ENCODE measurements at regions not wholly inside any gene's neighbourhood (a gene's known extent, or its start where the extent isn't known, plus 50 kb on each side); places are given as distances from the start of the nearest gene placed in this dataset.

DNA sequence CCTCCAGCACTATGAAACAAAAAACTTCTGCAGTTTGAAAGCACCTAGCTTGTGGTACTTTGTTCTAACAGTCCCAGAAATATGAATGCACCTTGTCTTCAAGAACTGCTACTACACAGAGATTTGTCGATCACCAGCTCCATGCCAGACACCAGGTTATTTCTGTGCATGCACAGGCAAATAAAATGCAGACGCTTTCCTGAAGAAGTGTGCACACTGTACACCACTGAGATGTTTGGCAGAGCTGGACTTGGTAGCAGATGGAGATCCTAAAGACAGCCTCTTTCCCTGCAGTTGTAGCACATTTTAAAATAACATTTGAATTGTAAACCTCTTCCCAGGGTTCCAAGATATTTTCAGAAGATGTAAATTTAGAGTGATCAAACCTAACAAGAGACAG is 730.0 kb downstream of the MTRR start:
- ChIA-PET POLR2A (no interaction called here), CTCF (interaction anchor here (0.8 kb wide), 1 partner anchor 14 kb away, joined by 3 read pairs; no protein-coding TSS in a partner anchor)
- TF ChIP-seq, protein P1, sequence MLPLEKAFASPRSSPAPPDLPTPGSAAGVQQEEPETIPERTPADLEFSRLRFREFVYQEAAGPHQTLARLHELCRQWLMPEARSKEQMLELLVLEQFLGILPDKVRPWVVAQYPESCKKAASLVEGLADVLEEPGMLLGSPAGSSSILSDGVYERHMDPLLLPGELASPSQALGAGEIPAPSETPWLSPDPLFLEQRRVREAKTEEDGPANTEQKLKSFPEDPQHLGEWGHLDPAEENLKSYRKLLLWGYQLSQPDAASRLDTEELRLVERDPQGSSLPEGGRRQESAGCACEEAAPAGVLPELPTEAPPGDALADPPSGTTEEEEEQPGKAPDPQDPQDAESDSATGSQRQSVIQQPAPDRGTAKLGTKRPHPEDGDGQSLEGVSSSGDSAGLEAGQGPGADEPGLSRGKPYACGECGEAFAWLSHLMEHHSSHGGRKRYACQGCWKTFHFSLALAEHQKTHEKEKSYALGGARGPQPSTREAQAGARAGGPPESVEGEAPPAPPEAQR (CRISPR knock-in tag; IDR thresholded peaks at IDR 0.05): no peak
- TF ChIP-seq, protein P2, sequence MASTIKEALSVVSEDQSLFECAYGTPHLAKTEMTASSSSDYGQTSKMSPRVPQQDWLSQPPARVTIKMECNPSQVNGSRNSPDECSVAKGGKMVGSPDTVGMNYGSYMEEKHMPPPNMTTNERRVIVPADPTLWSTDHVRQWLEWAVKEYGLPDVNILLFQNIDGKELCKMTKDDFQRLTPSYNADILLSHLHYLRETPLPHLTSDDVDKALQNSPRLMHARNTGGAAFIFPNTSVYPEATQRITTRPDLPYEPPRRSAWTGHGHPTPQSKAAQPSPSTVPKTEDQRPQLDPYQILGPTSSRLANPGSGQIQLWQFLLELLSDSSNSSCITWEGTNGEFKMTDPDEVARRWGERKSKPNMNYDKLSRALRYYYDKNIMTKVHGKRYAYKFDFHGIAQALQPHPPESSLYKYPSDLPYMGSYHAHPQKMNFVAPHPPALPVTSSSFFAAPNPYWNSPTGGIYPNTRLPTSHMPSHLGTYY (CRISPR knock-in tag; IDR thresholded peaks at IDR 0.05): no peak
- TF ChIP-seq ZNF317 (CRISPR knock-in tag; IDR thresholded peaks at IDR 0.05; ENCODE audit: borderline replicate concordance, low read depth) (no peak), TP53 (CRISPR knock-in tag; IDR thresholded peaks at IDR 0.05) (no peak), ZNF423 (CRISPR knock-in tag; IDR thresholded peaks at IDR 0.05) (no peak), NFE2L1 (CRISPR knock-in tag; IDR thresholded peaks at IDR 0.05) (no peak)
- TF ChIP-seq, protein P3, sequence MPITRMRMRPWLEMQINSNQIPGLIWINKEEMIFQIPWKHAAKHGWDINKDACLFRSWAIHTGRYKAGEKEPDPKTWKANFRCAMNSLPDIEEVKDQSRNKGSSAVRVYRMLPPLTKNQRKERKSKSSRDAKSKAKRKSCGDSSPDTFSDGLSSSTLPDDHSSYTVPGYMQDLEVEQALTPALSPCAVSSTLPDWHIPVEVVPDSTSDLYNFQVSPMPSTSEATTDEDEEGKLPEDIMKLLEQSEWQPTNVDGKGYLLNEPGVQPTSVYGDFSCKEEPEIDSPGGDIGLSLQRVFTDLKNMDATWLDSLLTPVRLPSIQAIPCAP (CRISPR knock-in tag; IDR thresholded peaks at IDR 0.05): no peak
- TF ChIP-seq, protein P4, sequence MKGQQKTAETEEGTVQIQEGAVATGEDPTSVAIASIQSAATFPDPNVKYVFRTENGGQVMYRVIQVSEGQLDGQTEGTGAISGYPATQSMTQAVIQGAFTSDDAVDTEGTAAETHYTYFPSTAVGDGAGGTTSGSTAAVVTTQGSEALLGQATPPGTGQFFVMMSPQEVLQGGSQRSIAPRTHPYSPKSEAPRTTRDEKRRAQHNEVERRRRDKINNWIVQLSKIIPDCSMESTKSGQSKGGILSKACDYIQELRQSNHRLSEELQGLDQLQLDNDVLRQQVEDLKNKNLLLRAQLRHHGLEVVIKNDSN (CRISPR knock-in tag; IDR thresholded peaks at IDR 0.05): no peak
- TF ChIP-seq, protein P5, sequence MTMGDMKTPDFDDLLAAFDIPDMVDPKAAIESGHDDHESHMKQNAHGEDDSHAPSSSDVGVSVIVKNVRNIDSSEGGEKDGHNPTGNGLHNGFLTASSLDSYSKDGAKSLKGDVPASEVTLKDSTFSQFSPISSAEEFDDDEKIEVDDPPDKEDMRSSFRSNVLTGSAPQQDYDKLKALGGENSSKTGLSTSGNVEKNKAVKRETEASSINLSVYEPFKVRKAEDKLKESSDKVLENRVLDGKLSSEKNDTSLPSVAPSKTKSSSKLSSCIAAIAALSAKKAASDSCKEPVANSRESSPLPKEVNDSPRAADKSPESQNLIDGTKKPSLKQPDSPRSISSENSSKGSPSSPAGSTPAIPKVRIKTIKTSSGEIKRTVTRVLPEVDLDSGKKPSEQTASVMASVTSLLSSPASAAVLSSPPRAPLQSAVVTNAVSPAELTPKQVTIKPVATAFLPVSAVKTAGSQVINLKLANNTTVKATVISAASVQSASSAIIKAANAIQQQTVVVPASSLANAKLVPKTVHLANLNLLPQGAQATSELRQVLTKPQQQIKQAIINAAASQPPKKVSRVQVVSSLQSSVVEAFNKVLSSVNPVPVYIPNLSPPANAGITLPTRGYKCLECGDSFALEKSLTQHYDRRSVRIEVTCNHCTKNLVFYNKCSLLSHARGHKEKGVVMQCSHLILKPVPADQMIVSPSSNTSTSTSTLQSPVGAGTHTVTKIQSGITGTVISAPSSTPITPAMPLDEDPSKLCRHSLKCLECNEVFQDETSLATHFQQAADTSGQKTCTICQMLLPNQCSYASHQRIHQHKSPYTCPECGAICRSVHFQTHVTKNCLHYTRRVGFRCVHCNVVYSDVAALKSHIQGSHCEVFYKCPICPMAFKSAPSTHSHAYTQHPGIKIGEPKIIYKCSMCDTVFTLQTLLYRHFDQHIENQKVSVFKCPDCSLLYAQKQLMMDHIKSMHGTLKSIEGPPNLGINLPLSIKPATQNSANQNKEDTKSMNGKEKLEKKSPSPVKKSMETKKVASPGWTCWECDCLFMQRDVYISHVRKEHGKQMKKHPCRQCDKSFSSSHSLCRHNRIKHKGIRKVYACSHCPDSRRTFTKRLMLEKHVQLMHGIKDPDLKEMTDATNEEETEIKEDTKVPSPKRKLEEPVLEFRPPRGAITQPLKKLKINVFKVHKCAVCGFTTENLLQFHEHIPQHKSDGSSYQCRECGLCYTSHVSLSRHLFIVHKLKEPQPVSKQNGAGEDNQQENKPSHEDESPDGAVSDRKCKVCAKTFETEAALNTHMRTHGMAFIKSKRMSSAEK (CRISPR knock-in tag; IDR thresholded peaks at IDR 0.05; ENCODE audit: borderline replicate concordance): no peak
- TF ChIP-seq, protein P6, sequence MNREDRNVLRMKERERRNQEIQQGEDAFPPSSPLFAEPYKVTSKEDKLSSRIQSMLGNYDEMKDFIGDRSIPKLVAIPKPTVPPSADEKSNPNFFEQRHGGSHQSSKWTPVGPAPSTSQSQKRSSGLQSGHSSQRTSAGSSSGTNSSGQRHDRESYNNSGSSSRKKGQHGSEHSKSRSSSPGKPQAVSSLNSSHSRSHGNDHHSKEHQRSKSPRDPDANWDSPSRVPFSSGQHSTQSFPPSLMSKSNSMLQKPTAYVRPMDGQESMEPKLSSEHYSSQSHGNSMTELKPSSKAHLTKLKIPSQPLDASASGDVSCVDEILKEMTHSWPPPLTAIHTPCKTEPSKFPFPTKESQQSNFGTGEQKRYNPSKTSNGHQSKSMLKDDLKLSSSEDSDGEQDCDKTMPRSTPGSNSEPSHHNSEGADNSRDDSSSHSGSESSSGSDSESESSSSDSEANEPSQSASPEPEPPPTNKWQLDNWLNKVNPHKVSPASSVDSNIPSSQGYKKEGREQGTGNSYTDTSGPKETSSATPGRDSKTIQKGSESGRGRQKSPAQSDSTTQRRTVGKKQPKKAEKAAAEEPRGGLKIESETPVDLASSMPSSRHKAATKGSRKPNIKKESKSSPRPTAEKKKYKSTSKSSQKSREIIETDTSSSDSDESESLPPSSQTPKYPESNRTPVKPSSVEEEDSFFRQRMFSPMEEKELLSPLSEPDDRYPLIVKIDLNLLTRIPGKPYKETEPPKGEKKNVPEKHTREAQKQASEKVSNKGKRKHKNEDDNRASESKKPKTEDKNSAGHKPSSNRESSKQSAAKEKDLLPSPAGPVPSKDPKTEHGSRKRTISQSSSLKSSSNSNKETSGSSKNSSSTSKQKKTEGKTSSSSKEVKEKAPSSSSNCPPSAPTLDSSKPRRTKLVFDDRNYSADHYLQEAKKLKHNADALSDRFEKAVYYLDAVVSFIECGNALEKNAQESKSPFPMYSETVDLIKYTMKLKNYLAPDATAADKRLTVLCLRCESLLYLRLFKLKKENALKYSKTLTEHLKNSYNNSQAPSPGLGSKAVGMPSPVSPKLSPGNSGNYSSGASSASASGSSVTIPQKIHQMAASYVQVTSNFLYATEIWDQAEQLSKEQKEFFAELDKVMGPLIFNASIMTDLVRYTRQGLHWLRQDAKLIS (CRISPR knock-in tag; IDR thresholded peaks at IDR 0.05; ENCODE audit: borderline replicate concordance): no peak
- no peak for ATAC-seq
- no peak overlapping the region for H3K4me3 Mint-ChIP-seq
- H3K9me3 Mint-ChIP-seq: no peaks in the 10 kb centered on the region
- H3K4me1 Mint-ChIP-seq: peaks cover 10% of the 10 kb centered on the region
- DNase-seq (ENCODE audit: low spot score): no peak
- no peaks in the 10 kb centered on the region for H3K27me3 Mint-ChIP-seq (ENCODE audit: low read depth)
- no peak overlapping the region for H3K27ac Mint-ChIP-seq
- no peaks in the 10 kb centered on the region for H3K36me3 Mint-ChIP-seq

DNA sequence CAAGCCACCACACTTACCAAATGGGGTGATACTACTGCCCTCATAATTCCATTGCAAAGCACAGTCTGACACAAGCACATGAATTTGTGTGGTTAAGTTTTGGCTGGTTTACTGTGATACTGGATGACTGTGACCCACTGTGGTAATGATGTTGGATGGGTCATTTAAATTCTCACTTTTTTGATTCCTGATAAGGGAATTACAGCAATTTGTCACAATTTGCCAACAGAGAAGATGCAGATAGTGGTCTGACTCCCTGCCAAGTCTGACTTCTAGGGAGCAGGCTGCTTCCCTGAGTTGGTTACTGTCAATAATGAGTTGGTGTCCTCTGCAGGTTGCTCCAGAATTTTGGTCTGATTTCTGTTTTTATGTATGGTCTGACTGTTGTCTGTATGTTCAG is 731.9 kb downstream of the MTRR start:
- Mint-ChIP-seq H3K27ac (no peak overlapping the region), H3K9me3 (no peaks in the 10 kb centered on the region), H3K36me3 (no peaks in the 10 kb centered on the region), H3K27me3 (ENCODE audit: low read depth) (peaks cover 3% of the 10 kb centered on the region; the same call in 1 of the 2 replicates), H3K4me1 (peaks cover 8% of the 10 kb centered on the region), H3K4me3 (no peak overlapping the region)
- ChIA-PET POLR2A (no interaction called here), CTCF (no interaction called here)
- ATAC-seq (no peak), DNase-seq (ENCODE audit: low spot score) (no peak)
- TF ChIP-seq IRF2 (CRISPR knock-in tag; IDR thresholded peaks at IDR 0.05; ENCODE audit: borderline replicate concordance, low read depth) (no peak), ZBTB21 (CRISPR knock-in tag; IDR thresholded peaks at IDR 0.05; ENCODE audit: borderline replicate concordance) (no peak), OVOL2 (CRISPR knock-in tag; IDR thresholded peaks at IDR 0.05; ENCODE audit: borderline replicate concordance) (no peak), NR2C2 (CRISPR knock-in tag; IDR thresholded peaks at IDR 0.05) (no peak), FOXJ3 (CRISPR knock-in tag; IDR thresholded peaks at IDR 0.05; ENCODE audit: borderline replicate concordance) (no peak)
- TF ChIP-seq, protein P4 (CRISPR knock-in tag; IDR thresholded peaks at IDR 0.05): no peak
- TF ChIP-seq, protein P7, sequence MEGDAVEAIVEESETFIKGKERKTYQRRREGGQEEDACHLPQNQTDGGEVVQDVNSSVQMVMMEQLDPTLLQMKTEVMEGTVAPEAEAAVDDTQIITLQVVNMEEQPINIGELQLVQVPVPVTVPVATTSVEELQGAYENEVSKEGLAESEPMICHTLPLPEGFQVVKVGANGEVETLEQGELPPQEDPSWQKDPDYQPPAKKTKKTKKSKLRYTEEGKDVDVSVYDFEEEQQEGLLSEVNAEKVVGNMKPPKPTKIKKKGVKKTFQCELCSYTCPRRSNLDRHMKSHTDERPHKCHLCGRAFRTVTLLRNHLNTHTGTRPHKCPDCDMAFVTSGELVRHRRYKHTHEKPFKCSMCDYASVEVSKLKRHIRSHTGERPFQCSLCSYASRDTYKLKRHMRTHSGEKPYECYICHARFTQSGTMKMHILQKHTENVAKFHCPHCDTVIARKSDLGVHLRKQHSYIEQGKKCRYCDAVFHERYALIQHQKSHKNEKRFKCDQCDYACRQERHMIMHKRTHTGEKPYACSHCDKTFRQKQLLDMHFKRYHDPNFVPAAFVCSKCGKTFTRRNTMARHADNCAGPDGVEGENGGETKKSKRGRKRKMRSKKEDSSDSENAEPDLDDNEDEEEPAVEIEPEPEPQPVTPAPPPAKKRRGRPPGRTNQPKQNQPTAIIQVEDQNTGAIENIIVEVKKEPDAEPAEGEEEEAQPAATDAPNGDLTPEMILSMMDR (IDR thresholded peaks at IDR 0.05): no peak
- TF ChIP-seq, protein P8, sequence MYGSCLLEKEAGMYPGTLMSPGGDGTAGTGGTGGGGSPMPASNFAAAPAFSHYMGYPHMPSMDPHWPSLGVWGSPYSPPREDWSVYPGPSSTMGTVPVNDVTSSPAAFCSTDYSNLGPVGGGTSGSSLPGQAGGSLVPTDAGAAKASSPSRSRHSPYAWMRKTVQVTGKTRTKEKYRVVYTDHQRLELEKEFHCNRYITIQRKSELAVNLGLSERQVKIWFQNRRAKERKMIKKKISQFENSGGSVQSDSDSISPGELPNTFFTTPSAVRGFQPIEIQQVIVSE (CRISPR knock-in tag; IDR thresholded peaks at IDR 0.05; ENCODE audit: borderline replicate concordance): no peak
